H1 (cell line): ENCODE measurements at regions not wholly inside any gene's neighbourhood (a gene's known extent, or its start where the extent isn't known, plus 50 kb on each side); places are given as distances from the start of the nearest gene placed in this dataset.

Experiments
- CTCF ChIA-PET: fragments of 300-600 bp; sonication (Branson Sonifier 250); formaldehyde crosslinking; loops from one replicate; lab custom pipeline; 2021; ENCODE audit not compliant: partially characterized antibody; lab: Charles Lee
- POLR2A ChIA-PET: fragments of 300-600 bp; sonication (Branson Sonifier 250); formaldehyde crosslinking; loops from one replicate; lab custom pipeline; 2021; ENCODE audit warnings: inconsistent platforms; ENCODE audit not compliant: partially characterized antibody; lab: Charles Lee
- DNase-seq, 2 experiments: peaks; one replicate each; pipeline versions ENCODE4 v3.0.0 to v3.0.0-alpha.2; 2010 to 2022; ENCODE audit warnings: low spot score in 2 of 2, low read depth in 1 of 2, mixed read lengths in 1 of 2
- FAIRE-seq: peaks from 2 replicates; lab custom pipeline; 2011; peaks lifted over from hg19 to GRCh38; lab: Jason Lieb, UNC
- H2AFZ ChIP-seq: 2 replicates; pipeline ENCODE4 v1.8.1; 2012; ENCODE audit warnings: low read length, inconsistent platforms
- H2AK5ac ChIP-seq: 2 replicates; pipeline ENCODE4 v1.6.1; 2013; ENCODE audit warnings: low read depth, low read length
- H2BK120ac ChIP-seq: replicated peaks from 2 replicates; pipeline ENCODE3; 2013; ENCODE audit warnings: low read depth, low read length, inconsistent platforms
- H2BK12ac ChIP-seq: 2 replicates; pipeline ENCODE4 v1.6.1; 2013; ENCODE audit warnings: low read depth, low read length
- H2BK15ac ChIP-seq: 2 replicates; pipeline ENCODE4 v1.6.1; 2013; ENCODE audit warnings: low read length
- H2BK20ac ChIP-seq: 2 replicates; pipeline ENCODE4 v1.6.1; 2013; ENCODE audit warnings: low read length
- H2BK5ac ChIP-seq: 2 replicates; pipeline ENCODE4 v1.6.1; 2013; ENCODE audit warnings: low read depth, low read length
- H3K14ac ChIP-seq: 2 replicates; pipeline ENCODE4 v1.6.1; 2013; ENCODE audit warnings: inconsistent platforms; ENCODE audit not compliant: insufficient read length
- H3K18ac ChIP-seq: 2 replicates; pipeline ENCODE4 v1.6.1; 2013; ENCODE audit warnings: low read length; ENCODE audit errors: extremely low read depth
- H3K23ac ChIP-seq: 2 replicates; pipeline ENCODE4 v1.6.1; 2013; ENCODE audit warnings: inconsistent platforms; ENCODE audit not compliant: insufficient read length
- H3K23me2 ChIP-seq: 2 replicates; pipeline ENCODE4 v1.6.1; 2013; ENCODE audit warnings: low read depth, low read length
- H3K27ac ChIP-seq: 2 replicates; pipeline ENCODE4 v1.6.1; 2011; ENCODE audit warnings: low read depth, low read length, inconsistent platforms
- H3K27me3 ChIP-seq, 4 experiments: replicated peaks in 1 of 4; 1 replicate in 1 of 4; 2 replicates in 3 of 4; pipeline versions ENCODE4 v1.6.1 to v1.8.1; 2011 to 2013; ENCODE audit warnings: low read length in 3 of 4, mild to moderate bottlenecking in 3 of 4, inconsistent platforms in 2 of 4, mixed read lengths in 2 of 4, moderate library complexity in 1 of 4; ENCODE audit not compliant: control insufficient read depth in 3 of 4, insufficient read depth in 3 of 4; ENCODE audit errors: extremely low read depth in 1 of 4
- H3K36me3 ChIP-seq, 4 experiments: 2 replicates each; pipeline versions ENCODE4 v1.6.1 to v1.8.1; 2011 to 2013; ENCODE audit warnings: mild to moderate bottlenecking in 4 of 4, low read length in 3 of 4, moderate library complexity in 2 of 4, control low read depth in 1 of 4, inconsistent platforms in 1 of 4; ENCODE audit not compliant: insufficient read depth in 4 of 4, control insufficient read depth in 2 of 4
- H3K4ac ChIP-seq: replicated peaks from 2 replicates; pipeline ENCODE3; 2013; ENCODE audit warnings: low read length, low read depth, mixed read lengths, inconsistent platforms; ENCODE audit not compliant: insufficient read length
- H3K4me1 ChIP-seq, 4 experiments: replicated peaks in 1 of 4; 1 replicate in 1 of 4; 2 replicates in 3 of 4; pipeline versions ENCODE4 v1.6.1 to v1.8.1; 2011 to 2013; ENCODE audit warnings: low read length in 3 of 4, inconsistent platforms in 2 of 4, mixed read lengths in 1 of 4; ENCODE audit not compliant: insufficient read depth in 4 of 4, control insufficient read depth in 3 of 4
- H3K4me2 ChIP-seq, 2 experiments: 2 replicates each; pipeline versions ENCODE4 v1.6.1 to v1.8.1; 2011 to 2013; ENCODE audit warnings: low read depth in 2 of 2, low read length in 2 of 2, control low read depth in 1 of 2, inconsistent platforms in 1 of 2, mild to moderate bottlenecking in 1 of 2; ENCODE audit not compliant: insufficient read depth in 1 of 2
- H3K4me3 ChIP-seq, 4 experiments: fragments of 200-600, 300-600 bp in 1 of 4; sonication (generic), shearing (Covaris generic), sonication (Bioruptor Twin) in 1 of 4; 2 replicates each; pipeline versions ENCODE4 v1.5.1 to v1.8.1; 2011 to 2016; ENCODE audit warnings: low read length in 4 of 4, low read depth in 3 of 4, control low read depth in 2 of 4, inconsistent platforms in 2 of 4, mild to moderate bottlenecking in 2 of 4, mixed read lengths in 1 of 4, moderate library complexity in 1 of 4; ENCODE audit not compliant: insufficient read depth in 2 of 4; ENCODE audit errors: extremely low read depth in 1 of 4
- H3K56ac ChIP-seq: replicated peaks from 2 replicates; pipeline ENCODE3; 2013; ENCODE audit warnings: low read depth, mild to moderate bottlenecking, mixed read lengths, low read length, inconsistent platforms; ENCODE audit not compliant: insufficient read length
- H3K79me1 ChIP-seq: 2 replicates; pipeline ENCODE4 v1.6.1; 2013; ENCODE audit warnings: low read depth, low read length, control low read depth
- H3K79me2 ChIP-seq, 2 experiments: 2 replicates each; pipeline versions ENCODE4 v1.6.1 to v1.8.1; 2012 to 2013; ENCODE audit warnings: low read length in 2 of 2, mild to moderate bottlenecking in 2 of 2, inconsistent platforms in 1 of 2; ENCODE audit not compliant: insufficient read depth in 2 of 2, control insufficient read depth in 1 of 2
- H3K9ac ChIP-seq, 4 experiments: replicated peaks in 1 of 4; 1 replicate in 1 of 4; 2 replicates in 3 of 4; pipeline versions ENCODE4 v1.6.1 to v1.8.1; 2011 to 2013; ENCODE audit warnings: low read depth in 3 of 4, low read length in 3 of 4, control low read depth in 2 of 4, mild to moderate bottlenecking in 2 of 4, moderate library complexity in 2 of 4, inconsistent platforms in 1 of 4; ENCODE audit errors: extremely low read depth in 1 of 4
- H3K9me3 ChIP-seq, 2 experiments: 2 replicates each; pipeline versions ENCODE4 v1.6.1 to v1.8.1; 2012 to 2013; ENCODE audit warnings: mild to moderate bottlenecking in 2 of 2, moderate library complexity in 2 of 2, control low read depth in 1 of 2, inconsistent platforms in 1 of 2, low read depth in 1 of 2, low read length in 1 of 2, mixed read lengths in 1 of 2; ENCODE audit not compliant: insufficient read depth in 2 of 2
- H4K20me1 ChIP-seq, 2 experiments: replicated peaks in 1 of 2; 2 replicates each; pipeline versions ENCODE3 to v1.8.1; 2011 to 2013; ENCODE audit warnings: inconsistent platforms in 2 of 2, low read length in 2 of 2, mild to moderate bottlenecking in 1 of 2; ENCODE audit not compliant: insufficient read depth in 2 of 2, control insufficient read depth in 1 of 2
- H4K5ac ChIP-seq: 2 replicates; pipeline ENCODE4 v1.6.1; 2013; ENCODE audit warnings: low read length, low read depth, mixed read lengths, inconsistent platforms; ENCODE audit not compliant: insufficient read length
- H4K8ac ChIP-seq: 2 replicates; pipeline ENCODE4 v1.8.0; 2013; ENCODE audit warnings: mild to moderate bottlenecking, moderate library complexity, low read length, inconsistent platforms; ENCODE audit not compliant: insufficient read depth; ENCODE audit errors: extremely low read depth
- H4K91ac ChIP-seq: replicated peaks from 2 replicates; pipeline ENCODE3; 2013; ENCODE audit warnings: low read length, mixed read lengths, inconsistent platforms; ENCODE audit not compliant: insufficient read length
- EGR1 ChIP-seq: IDR thresholded peaks from 2 replicates; pipeline ENCODE4 v1.6.1; 2011; ENCODE audit warnings: low read depth, low read length, borderline replicate concordance
- POLR2A ChIP-seq, 2 experiments: IDR thresholded peaks; 1 replicate in 1 of 2; 2 replicates in 1 of 2; pipeline ENCODE4 v1.6.1; 2011; ENCODE audit warnings: low read depth in 2 of 2, low read length in 2 of 2, mild to moderate bottlenecking in 2 of 2; ENCODE audit errors: control extremely low read depth in 1 of 2
- RAD21 ChIP-seq, 2 experiments: IDR thresholded peaks in 1 of 2; conservative IDR thresholded peaks in 1 of 2; 2 replicates each; pipeline ENCODE4 v1.6.1; 2011; ENCODE audit warnings: low read depth in 2 of 2, low read length in 2 of 2, improper control_type of control experiment in 1 of 2, inconsistent platforms in 1 of 2, mild to moderate bottlenecking in 1 of 2, moderate library complexity in 1 of 2
- RBBP5 ChIP-seq: IDR thresholded peaks from 2 replicates; pipeline ENCODE4 v1.7.1; 2012; ENCODE audit warnings: low read depth, mild to moderate bottlenecking, inconsistent platforms, low read length, moderate library complexity, borderline replicate concordance
- WGBS, 2 experiments: shearing (Covaris generic) in 1 of 2; methylation state at CpG; one replicate each; pipeline versions ENCODE4 v1.1.6 to v1.1.7; 2013 to 2015; ENCODE audit warnings: low lambda C conversion rate in 2 of 2, mixed read lengths in 2 of 2, inconsistent platforms in 1 of 2, low coverage in 1 of 2, missing lambda C conversion rate in 1 of 2; ENCODE audit not compliant: insufficient replicate concordance in 2 of 2, insufficient coverage in 1 of 2, insufficient read length in 1 of 2; ENCODE audit errors: extremely low coverage in 1 of 2, missing lambda C conversion rate in 1 of 2; 5-methylcytosine and 5-hydroxymethylcytosine counted together

GRCh38 chr12:89791286-89791685 is 82.6 kb upstream of the ATP2B1 start:
- H3K9ac ChIP-seq: no peak overlapping the region
- DNase-seq: no peak
- H2BK20ac ChIP-seq: no peak overlapping the region
- H3K14ac ChIP-seq: no peak overlapping the region
- H3K56ac ChIP-seq: no peak overlapping the region
- H3K4me1 ChIP-seq: no peaks in the 10 kb centered on the region
- FAIRE-seq: no peak
- 87% methylated on average over 2 of the region's 2 CpGs; no CpG with 5 or more reads in 1 of the 2 experiments for WGBS, 2 experiments
- H2BK5ac ChIP-seq: no peak overlapping the region
- H2BK15ac ChIP-seq: no peak overlapping the region
- CTCF ChIA-PET: interaction anchor here (1.4 kb wide), 1 partner anchor 229 kb away, joined by 3 read pairs; no protein-coding TSS in a partner anchor
- no peaks in the 10 kb centered on the region for H3K79me1 ChIP-seq
- peaks cover 8 to 9% of the 10 kb centered on the region in 2 experiments for H3K9me3 ChIP-seq
- no peaks in the 10 kb centered on the region for H3K79me2 ChIP-seq
- H2BK12ac ChIP-seq: no peak overlapping the region
- no peaks in the 10 kb centered on the region for H3K27me3 ChIP-seq
- H3K18ac ChIP-seq: no peak overlapping the region
- H4K8ac ChIP-seq: no peak overlapping the region
- POLR2A ChIA-PET: no interaction called here
- H3K4ac ChIP-seq: no peak overlapping the region
- H3K23ac ChIP-seq: no peak overlapping the region
- H3K4me3 ChIP-seq: no peak overlapping the region
- no peaks in the 10 kb centered on the region for H4K20me1 ChIP-seq
- no peaks in the 10 kb centered on the region for H3K23me2 ChIP-seq
- no peak overlapping the region for H2AFZ ChIP-seq
- H3K27ac ChIP-seq: no peak overlapping the region
- H4K5ac ChIP-seq: no peak overlapping the region
- H3K4me2 ChIP-seq: no peak overlapping the region
- H2AK5ac ChIP-seq: no peak overlapping the region
- no peak for TF ChIP-seq EGR1
- no peak for TF ChIP-seq RBBP5
- no peak for TF ChIP-seq POLR2A (IDR thresholded peaks at IDR 0.05; ENCODE audit: control extremely low read depth in 1 of 2, low read depth in 2 of 2, low read length in 2 of 2)
- 0 out of 4 replicates have a peak, but pooled peaks of 1 of the 2 experiments have one; percentile 3 for TF ChIP-seq RAD21 (IDR thresholded peaks at IDR 0.05 in 1 of 2, conservative IDR thresholded peaks at IDR 0.05 in 1 of 2; ENCODE audit: low read depth in 2 of 2, low read length in 2 of 2)
- H3K36me3 ChIP-seq: no peaks in the 10 kb centered on the region
- no peak overlapping the region for H4K91ac ChIP-seq
- no peak overlapping the region for H2BK120ac ChIP-seq
